HL-60 (cell line): ENCODE measurements at regions not wholly inside any gene's neighbourhood (a gene's known extent, or its start where the extent isn't known, plus 50 kb on each side); places are given as distances from the start of the nearest gene placed in this dataset.

Source experiments
- CTCF ChIP-seq: IDR thresholded peaks from one replicate; pipeline ENCODE4 v1.5.1; 2011; ENCODE audit warnings: low read length, control low read depth, inconsistent platforms; ENCODE audit not compliant: insufficient read depth
- POLR2AphosphoS5 ChIP-seq: IDR thresholded peaks from 2 replicates; pipeline ENCODE4 v1.6.1; 2012; ENCODE audit warnings: low read depth

GRCh38 chr4:188417181-188417580 is 277.9 kb downstream of the TRIML1 start:
- TF ChIP-seq CTCF = no peak
- TF ChIP-seq POLR2AphosphoS5 = no peak
